Mucosa of gallbladder (tissue), 1 donor: ENCODE measurements at regions not wholly inside any gene's neighbourhood (a gene's known extent, or its start where the extent isn't known, plus 50 kb on each side); places are given as distances from the start of the nearest gene placed in this dataset.
"Not testable (repeated sequence)": the region's sequence is repeated elsewhere in the genome, so short reads cannot be mapped to it uniquely, and the experiment has no call there.

Source experiments
- DNase-seq: peaks from one replicate; pipeline ENCODE4 v3.0.0-alpha.2; 2020; ENCODE audit warnings: low spot score
- donor health status: DM: no; HTN: no; CAD: no.

DNA sequence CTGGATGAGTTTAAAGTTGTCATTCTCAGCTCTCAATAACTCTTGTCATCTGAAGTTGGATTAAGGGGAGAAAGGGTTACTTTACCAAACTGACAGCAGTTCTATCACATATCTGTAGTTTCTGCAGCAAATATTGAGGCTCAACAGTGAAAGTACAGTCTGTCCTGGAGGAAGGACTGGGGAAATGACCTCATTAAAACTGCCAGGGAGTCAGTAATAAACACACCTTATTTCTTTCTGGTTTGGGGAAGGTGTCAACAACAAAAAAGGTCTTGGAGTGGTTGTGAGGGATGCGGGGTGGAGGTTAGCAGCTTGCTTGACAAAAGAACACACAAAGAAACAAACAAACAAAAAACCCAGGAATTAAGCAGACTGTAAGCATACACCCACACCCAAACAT lies 1418.0 kb downstream of the STIM2 start:
- DNase-seq: no peak

DNA sequence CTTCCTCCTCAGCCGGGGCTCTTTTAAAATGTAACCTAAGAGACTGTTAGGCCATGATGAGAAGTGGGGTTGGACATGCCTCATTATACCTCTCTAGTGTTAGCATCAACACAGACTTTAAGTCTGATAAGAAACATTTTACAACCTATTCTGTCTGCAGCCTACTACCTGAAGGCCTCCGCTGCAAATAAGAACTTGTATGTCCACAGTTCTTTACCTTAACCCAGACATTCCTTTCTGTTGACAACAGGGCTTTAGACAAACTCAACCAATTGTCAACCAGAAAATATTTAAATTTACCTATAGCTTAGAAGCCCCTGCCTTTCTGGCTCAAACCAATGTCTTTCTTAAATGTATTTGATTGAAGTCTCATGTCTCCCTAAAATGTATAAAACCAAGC lies 1418.6 kb downstream of the STIM2 start:
- DNase-seq: no peak

DNA sequence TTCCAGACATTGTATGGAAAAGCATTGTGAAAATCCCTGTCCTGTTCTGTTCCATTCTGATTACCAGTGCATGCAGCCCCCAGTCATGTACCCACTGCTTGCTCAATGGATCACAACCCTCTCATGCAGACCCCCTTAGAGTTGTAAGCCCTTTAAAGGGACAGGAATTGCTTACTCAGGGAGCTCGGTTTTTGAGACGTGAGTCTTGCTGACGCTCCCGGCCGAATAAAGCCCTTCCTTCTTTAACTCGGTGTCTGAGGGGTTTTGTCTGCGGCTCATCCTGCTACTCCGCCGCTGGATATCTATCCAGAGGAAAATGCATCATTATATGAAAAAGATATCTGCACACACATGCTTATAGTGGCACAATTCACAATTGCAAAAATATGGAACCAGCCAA lies 1425.6 kb downstream of the STIM2 start:
- DNase-seq: not testable (repeated sequence)

DNA sequence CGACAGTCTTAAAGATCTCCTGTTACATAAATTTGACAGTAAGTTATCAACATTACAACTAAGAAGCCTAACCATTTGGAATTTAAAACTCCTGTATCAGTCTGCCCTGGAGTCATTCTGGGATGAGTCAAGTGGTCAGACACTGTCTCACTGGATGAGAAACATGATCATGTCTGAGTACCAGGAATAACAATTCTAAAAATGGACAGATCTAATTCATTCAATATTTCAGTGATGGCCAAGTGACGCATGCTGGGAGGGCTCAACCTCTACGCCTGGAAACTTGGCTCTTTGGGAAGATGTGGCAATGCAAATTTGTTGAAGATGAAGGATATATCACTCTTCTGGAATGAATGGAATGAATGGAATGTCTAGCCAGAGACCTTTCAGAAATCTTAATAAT lies 1427.2 kb downstream of the STIM2 start:
- DNase-seq: no peak

DNA sequence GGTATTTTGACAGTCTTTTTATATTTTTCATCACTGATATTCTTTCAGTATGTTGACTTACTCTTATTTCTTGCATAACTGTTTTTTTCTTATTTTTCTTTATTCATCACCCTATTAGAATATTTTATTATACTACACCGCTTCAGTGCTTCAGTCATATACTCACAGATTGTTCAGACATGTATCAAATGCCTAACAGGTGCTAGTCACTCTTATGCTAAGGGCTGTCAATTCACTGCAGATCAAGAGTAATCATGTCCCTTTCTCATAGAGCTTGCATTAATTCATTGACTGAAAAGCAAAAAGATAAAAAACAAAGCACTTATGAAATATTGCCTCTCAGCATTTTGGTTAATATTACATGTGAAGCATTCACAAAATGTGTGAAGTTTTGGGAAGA lies 1435.6 kb downstream of the STIM2 start:
- DNase-seq: no peak

DNA sequence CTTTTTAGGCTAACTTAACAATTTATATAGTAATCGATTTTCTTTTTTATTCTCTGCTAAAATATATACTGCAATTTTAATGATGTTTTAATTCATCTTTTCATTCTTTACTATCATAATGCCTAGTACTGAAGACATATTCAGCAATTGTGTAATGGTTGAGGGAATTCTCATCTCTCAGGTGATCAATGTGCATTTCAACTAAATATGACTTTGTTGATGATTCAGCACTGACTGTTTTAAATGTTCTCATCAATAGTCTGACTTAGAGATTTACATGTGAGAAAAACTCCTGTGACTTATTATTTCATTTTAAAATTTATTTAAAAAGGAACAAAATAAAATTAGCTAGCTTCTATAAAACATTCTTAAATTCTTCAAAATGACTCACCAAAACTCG lies 1450.3 kb downstream of the STIM2 start:
- DNase-seq: no peak

DNA sequence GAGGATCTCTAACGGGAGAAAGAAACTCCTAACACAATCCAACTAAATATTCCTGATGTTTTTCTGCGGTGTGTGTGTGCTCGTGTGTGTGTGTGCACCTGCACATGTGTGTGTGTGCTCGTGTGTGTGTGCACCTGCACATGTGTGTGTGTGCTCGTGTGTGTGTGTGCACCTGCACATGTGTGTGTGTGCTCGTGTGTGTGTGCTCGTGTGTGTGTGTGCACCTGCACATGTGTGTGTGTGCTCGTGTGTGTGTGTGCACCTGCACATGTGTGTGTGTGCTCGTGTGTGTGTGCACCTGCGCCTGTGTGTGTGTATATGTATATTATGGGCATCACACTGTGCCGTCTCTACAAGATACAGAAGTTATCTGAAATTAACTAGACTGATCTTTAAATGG lies 1451.9 kb downstream of the STIM2 start:
- not testable (repeated sequence) for DNase-seq

DNA sequence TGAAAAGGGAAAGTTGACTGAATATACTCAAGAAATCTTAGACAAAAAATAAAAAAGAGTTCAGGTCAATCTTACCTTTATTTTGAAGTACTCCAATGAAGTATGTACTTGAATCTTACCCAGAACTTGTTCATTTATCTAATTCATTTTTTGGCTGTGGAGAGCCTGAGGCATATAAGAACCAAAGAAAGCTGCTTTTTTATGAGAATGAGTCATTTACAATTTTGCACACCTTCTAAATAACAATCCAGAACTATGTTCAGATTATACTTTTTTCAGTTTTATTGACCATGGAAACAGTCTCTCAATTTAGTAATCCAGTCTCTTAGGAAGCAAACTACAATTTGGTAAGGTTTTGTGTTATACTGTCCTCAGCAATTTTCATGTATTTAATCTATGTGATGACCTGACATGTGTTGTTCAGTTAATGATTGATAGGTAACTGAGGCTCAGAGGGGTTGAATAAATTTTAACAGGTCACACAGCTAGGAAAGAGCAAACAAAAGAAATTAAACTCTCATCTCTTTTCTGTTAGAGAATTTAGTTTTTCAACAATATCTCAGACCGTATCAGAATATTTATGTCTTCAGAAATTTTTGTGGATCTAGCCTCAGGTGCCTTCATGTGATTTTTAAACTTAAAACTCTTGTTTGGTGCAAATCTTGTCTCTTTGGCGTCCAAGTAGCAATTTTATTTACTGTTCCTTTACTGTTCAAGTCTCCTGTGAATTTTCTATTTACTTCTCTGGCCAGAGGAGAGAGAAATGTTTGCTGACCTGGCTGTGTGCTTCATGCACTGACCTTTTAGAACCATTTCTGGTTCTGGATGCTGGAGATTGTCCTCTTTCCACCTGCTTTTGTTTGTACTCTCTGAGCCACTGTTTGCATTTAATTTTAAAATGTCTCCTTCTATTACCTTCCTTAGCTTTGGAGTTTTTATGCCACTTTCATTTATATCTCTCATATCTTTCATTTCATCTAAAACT lies 1453.4 kb downstream of the STIM2 start:
- DNase-seq: no peak

DNA sequence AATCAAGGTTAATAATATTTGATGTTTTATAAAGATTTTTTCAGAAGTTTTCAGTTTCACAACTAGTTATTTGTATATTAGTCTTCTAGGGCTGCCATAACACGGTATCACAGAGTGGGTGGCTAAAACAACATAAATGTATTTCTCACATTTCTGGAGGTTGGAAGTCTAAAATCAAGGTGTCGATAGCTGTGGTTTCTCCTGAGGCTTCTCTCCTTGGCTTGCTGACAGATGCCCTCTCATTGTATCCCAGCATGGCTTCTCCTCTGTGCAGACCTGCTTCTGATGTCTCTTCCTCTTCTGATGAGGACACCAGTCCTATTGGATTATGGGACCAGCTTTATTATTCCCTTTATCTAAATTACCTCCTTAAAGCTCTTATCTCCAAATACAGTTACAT lies 1456.6 kb downstream of the STIM2 start:
- DNase-seq: no peak

DNA sequence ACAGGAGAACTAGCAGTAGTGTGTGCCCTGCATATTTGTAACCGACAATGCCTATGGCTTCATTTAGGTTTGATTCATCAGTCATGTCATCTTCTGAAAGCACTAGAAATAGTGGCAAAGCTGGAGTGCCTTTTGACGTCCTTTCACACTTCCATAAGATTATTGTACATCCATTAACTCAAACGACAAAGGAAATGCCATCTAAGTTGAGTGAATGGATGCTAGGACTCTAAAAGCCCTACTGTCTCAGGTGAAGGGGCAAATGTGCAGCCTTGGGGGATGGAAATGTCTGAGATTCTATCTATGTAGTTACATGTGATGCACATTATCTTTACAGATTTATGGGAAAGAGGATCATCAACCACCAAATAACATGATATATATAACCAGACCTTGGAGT lies 1473.6 kb downstream of the STIM2 start:
- no peak for DNase-seq

DNA sequence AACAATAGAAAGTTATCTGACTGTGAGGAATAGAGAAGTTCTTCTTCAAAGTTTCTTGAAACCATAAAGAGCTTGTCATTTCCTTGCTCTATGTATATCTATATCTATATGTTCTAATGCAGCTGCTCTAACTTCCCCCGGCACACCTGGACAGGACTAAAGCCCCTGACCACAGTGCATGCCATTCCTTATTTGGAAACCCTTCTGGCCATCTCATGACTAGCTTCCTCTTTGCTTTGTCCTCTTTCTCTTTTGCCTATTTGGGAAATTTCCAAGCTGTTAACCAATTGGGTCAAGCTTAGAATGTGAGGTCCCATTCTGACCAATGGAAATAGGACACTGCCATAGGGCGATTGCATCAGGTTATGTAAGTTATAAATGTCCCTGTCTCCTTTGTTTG lies 1481.1 kb downstream of the STIM2 start:
- DNase-seq: no peak

DNA sequence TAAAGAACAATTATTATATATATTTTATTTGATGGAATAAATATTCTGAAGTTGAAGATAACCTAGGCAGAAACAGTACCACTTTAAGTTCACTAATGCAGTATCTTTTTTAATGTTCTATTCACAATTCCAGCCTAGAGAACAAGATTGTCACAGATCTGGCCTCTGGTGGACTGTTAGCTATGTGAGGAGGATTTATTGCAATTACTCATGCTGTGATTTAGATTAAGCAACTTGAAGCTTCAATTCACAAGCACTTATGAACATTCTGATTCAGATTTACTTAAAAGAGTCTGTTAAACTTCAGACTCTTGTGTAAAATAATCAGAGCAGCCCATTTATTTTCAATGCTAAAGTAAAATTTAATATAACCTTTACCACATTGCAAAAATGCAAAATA lies 1489.8 kb downstream of the STIM2 start:
- no peak for DNase-seq

DNA sequence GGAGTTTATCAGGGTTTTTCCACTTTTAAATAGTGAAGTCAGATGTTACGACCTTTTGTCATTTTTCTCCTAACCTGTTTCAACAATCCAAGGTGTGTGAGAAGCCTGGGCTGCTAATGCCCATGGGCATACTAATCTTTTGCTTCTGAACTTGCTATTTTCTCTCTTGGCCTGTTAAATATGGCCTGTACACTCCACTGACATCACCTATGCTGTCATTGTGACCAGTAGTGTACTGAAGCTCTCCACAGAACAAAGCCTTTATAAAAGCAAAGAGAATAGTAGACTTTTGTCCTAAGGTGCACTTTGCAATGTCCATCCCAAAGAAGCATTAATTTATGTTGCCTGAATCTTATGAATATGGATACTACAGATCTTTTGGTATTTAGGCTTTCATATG lies 1490.5 kb downstream of the STIM2 start:
- DNase-seq: no peak

DNA sequence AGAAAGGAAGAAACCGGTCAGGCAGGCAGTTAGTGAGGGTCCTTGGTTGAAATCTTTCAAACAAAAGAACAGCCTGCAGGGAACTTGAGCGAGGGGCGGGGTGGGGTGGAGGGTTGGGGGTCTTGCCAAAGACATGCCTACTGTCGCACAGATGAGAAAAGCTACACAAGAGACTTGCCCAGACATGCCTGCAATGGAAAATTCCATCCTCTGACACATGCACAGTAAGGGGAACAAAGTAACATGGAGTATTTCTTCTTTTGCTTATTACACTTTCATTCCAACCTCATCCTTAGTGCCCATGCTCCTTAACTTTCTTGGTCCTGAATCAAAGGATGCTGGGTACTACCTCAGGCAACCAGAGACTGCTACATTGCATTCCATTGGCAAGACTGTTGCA lies 1491.2 kb downstream of the STIM2 start:
- DNase-seq: no peak

DNA sequence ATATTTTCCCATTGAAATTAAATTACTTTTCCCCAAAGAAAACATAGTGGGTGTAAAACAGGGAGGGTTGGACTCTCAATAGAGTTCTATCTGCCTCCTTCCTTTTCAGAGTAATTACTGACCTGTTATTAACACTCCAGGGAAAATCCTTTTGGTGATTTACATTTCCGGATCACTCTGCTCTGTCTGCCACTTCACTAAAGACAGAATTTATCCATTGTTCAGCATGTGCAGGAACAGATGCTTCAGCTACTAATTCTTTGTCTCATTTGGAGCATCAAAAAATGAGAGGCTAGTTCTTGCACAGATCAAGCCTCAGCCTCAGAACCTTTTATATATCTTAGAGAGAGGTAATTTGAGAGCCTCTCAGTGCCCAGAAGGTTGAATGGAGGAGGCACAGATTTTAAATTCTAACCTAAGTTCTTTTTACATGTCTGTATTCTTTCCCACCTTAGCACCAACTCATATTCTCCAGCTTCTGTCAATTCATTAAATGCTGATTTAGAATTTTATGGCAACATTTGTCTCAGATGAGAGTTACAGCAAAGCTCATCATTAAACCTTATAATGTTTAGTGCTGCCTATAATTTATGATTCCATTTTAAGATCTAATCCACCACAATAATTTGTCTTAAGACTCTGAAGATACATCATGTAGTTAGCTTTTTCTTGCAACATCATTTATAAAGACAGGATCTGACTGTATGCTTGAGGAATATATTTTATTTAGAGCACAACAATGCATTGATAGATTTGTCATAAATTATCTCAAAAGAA lies 1494.4 kb downstream of the STIM2 start:
- no peak for DNase-seq

DNA sequence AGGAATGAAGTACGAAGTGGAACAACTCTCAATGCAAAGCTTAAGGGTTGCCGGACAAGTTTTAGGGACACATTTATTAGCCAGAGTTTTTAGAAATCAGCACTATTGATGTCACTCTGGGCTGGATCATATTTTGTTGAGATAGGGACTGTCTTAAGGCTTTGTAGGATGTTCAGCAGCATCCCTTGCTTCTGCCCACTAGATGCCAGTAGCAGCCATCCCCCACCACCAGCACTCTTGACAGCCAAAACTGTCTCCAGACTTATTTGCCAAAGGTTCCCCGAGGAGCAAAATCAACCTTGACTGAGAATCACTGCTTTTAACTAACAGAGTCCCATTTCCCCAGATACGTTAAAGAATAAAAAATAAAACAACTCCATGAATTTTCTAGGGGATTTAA lies 1497.3 kb downstream of the STIM2 start:
- DNase-seq: no peak

DNA sequence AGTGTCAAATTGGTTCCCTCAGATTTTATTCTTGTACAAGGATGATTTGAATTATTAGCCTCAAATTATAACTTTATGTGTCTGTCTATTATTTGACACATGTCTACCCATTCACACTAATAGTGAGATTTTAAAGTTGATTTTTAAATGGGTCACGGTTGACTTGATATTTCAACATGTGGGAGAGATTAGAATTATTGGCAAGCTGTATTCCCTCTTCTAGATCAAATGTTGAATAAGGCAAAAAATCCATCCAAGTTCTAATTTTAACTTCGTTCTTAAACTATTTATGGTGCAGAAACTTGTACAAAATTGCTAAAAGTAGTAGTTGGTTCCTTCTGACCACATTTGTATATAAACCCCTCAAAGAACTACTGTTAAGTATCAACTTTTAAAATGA lies 1498.0 kb downstream of the STIM2 start:
- DNase-seq: no peak

DNA sequence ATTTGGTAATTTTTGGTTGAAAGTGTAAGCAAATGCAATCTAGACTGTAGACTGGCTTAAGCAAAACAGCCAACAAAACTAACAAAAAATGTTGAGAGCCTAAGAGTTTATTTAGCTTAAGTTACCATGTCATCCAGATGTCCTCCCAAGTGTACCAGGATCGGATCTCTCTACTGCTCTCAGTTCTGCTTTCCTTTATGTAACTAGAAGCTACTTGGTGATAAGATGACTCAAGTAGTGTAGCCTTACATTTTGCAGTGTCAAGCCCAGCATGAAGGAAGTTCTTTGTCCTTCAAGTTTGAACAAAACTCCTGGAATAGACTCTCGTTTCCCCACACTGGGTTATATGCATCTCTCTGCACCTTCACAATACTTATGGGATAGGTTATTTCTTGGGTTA lies 1500.0 kb downstream of the STIM2 start:
- DNase-seq: no peak

DNA sequence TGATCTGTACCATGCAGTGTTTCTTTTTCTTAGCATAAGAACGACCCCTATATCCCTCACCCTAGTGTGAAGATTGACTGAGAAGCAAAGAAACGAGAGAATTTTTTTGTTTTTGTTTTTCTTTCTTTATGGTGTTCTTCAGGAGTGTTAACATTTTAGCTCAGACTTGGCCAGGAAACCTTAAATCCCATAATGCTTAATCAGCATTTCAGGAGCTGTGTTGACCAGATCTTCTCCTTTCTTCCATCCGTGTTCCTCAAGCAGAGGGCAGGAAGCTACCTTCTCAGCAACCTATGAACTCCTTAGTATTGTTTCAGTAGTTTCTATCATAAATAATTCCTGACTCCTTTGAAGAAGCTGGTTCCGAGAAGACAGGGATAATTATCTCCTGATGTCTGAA lies 1501.5 kb downstream of the STIM2 start:
- DNase-seq: no peak

DNA sequence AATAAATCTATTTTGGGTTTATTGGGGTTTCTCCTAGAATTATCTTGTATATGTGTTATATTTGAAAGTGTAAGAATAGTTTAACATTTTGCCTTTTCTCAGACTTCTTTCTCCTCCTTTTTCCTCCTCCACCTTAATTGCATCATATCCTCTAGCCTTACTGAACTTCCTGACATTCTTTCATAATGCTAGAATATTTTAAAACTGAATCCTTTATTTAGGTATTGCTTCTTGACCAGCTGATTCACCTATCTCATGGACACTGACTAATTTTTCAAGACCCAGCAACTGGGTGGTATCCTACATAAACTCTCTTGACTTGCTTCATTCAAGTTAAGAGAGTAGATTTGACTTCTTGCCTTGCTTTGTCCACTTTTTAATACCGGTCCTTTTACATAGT lies 1508.9 kb downstream of the STIM2 start:
- DNase-seq: no peak

DNA sequence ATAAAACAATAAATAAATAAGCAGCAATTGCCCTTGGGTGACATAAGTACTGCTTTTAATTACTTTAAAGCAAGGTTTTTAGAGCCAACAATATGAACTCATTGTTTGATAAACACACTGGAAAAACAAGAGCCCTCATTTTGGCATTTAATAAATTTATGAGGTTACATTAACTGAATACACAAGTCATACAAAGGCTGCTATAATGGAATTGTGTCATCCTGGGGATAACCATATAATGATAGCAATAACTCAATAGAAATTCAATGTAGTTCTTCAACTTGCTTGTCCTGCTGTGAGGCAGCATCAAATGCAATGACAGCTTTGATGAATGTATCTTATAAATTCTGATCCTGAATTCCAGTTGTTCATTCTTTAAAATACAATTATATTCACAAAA lies 1512.5 kb downstream of the STIM2 start:
- no peak for DNase-seq

DNA sequence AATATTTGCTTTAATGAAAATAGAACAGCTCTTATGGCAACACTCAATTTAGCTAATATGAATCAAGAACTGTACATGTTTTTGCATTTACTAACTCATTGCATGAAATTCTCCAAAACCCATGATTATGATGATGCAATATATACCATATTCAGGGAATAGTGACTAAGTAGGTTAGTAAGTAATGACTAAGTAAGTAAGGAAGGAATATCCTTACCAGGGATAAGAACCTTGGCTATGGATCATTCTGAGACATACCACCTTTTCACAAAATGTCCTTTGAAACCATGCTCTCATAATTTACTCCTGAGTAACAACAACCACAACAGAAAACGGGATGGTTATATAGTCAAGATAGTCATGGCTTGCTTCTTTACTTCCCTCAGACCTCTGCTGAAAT lies 1513.0 kb downstream of the STIM2 start:
- DNase-seq: no peak
